ENCODE measurements at regions not wholly inside any gene's neighbourhood (a gene's known extent, or its start where the extent isn't known, plus 50 kb on each side); places are given as distances from the start of the nearest gene placed in this dataset.

GRCh38 chr1:34277150-34277549, 100.4 kb downstream of the C1orf94 start:
- H3K9ac ChIP-seq (ENCODE audit: low read length): no peak overlapping the region
- no peaks in the 10 kb centered on the region for H3K9me3 ChIP-seq (ENCODE audit: insufficient read depth, low read length)
- no peaks in the 10 kb centered on the region for H3K79me2 ChIP-seq (ENCODE audit: insufficient read depth, low read length)
- no peak overlapping the region for H3K4me3 ChIP-seq (ENCODE audit: insufficient read depth, low read length, poor library complexity, severe bottlenecking)
- no peaks in the 10 kb centered on the region for H3F3A ChIP-seq (ENCODE audit: insufficient read depth)
- no peaks in the 10 kb centered on the region for H4K20me1 ChIP-seq (ENCODE audit: low read depth, low read length)
- H3K9me2 ChIP-seq (replicated peaks; ENCODE audit: insufficient read depth, low read length): no peaks in the 10 kb centered on the region
- no peak overlapping the region for H2AFZ ChIP-seq (ENCODE audit: low read depth, low read length, severe bottlenecking)
- H3K27me3 ChIP-seq (ENCODE audit: low read length): no peaks in the 10 kb centered on the region
- H3K4me2 ChIP-seq (ENCODE audit: low read depth, low read length, poor library complexity, severe bottlenecking): no peak overlapping the region
- no peak for TF ChIP-seq EZH2phosphoT487 (conservative IDR thresholded peaks at IDR 0.05; ENCODE audit: low read length)
- TF ChIP-seq CTCF (IDR thresholded peaks at IDR 0.05; ENCODE audit: insufficient read depth, low read length, poor library complexity, severe bottlenecking): no peak
- H3K36me3 ChIP-seq (ENCODE audit: low read length): no peaks in the 10 kb centered on the region
- no peak overlapping the region for H3K27ac ChIP-seq (ENCODE audit: low read depth, low read length)

- H2AFZ ChIP-seq (ENCODE audit: low read depth, low read length, severe bottlenecking): no peak overlapping the region
- H3K9ac ChIP-seq (ENCODE audit: low read length): no peak overlapping the region
- H3F3A ChIP-seq (ENCODE audit: insufficient read depth): no peaks in the 10 kb centered on the region
- no peak overlapping the region for H3K4me2 ChIP-seq (ENCODE audit: low read depth, low read length, poor library complexity, severe bottlenecking)
- H3K27me3 ChIP-seq (ENCODE audit: low read length): no peaks in the 10 kb centered on the region
- no peaks in the 10 kb centered on the region for H3K79me2 ChIP-seq (ENCODE audit: insufficient read depth, low read length)
- no peak overlapping the region for H3K4me3 ChIP-seq (ENCODE audit: insufficient read depth, low read length, poor library complexity, severe bottlenecking)
- H4K20me1 ChIP-seq (ENCODE audit: low read depth, low read length): no peaks in the 10 kb centered on the region
- TF ChIP-seq CTCF (IDR thresholded peaks at IDR 0.05; ENCODE audit: insufficient read depth, low read length, poor library complexity, severe bottlenecking) (no peak), EZH2phosphoT487 (conservative IDR thresholded peaks at IDR 0.05; ENCODE audit: low read length) (no peak)
- H3K9me2 ChIP-seq (replicated peaks; ENCODE audit: insufficient read depth, low read length): no peaks in the 10 kb centered on the region
- no peaks in the 10 kb centered on the region for H3K36me3 ChIP-seq (ENCODE audit: low read length)
- H3K9me3 ChIP-seq (ENCODE audit: insufficient read depth, low read length): no peaks in the 10 kb centered on the region
- H3K27ac ChIP-seq (ENCODE audit: low read depth, low read length): no peak overlapping the region
Measured at GRCh38 chr1:34278211-34278610, 101.5 kb downstream of the C1orf94 start.

- Histone ChIP-seq H3K36me3 (ENCODE audit: low read length) (no peaks in the 10 kb centered on the region), H4K20me1 (ENCODE audit: low read depth, low read length) (no peaks in the 10 kb centered on the region), H3F3A (ENCODE audit: insufficient read depth) (no peaks in the 10 kb centered on the region), H3K9me2 (replicated peaks; ENCODE audit: insufficient read depth, low read length) (no peaks in the 10 kb centered on the region), H3K4me3 (ENCODE audit: insufficient read depth, low read length, poor library complexity, severe bottlenecking) (no peak overlapping the region), H3K4me2 (ENCODE audit: low read depth, low read length, poor library complexity, severe bottlenecking) (no peak overlapping the region), H2AFZ (ENCODE audit: low read depth, low read length, severe bottlenecking) (no peak overlapping the region), H3K27me3 (ENCODE audit: low read length) (no peaks in the 10 kb centered on the region), H3K9me3 (ENCODE audit: insufficient read depth, low read length) (no peaks in the 10 kb centered on the region), H3K27ac (ENCODE audit: low read depth, low read length) (no peak overlapping the region), H3K9ac (ENCODE audit: low read length) (no peak overlapping the region), H3K79me2 (ENCODE audit: insufficient read depth, low read length) (no peaks in the 10 kb centered on the region)
- TF ChIP-seq EZH2phosphoT487 (conservative IDR thresholded peaks at IDR 0.05; ENCODE audit: low read length) (no peak), CTCF (IDR thresholded peaks at IDR 0.05; ENCODE audit: insufficient read depth, low read length, poor library complexity, severe bottlenecking) (no peak)
Measured at GRCh38 chr1:34279971-34280370, 103.3 kb downstream of the C1orf94 start.

Measured in SU-DHL-6 (cell line).